Rectal smooth muscle tissue (tissue), 1 donor: ENCODE measurements at regions not wholly inside any gene's neighbourhood (a gene's known extent, or its start where the extent isn't known, plus 50 kb on each side); places are given as distances from the start of the nearest gene placed in this dataset.
"Not testable (repeated sequence)": the region's sequence is repeated elsewhere in the genome, so short reads cannot be mapped to it uniquely, and the experiment has no call there.

ENCODE experiments used
- H3K27ac ChIP-seq: one replicate; pipeline ENCODE4 v1.7.0; 2013; ENCODE audit warnings: low read depth, low read length, inconsistent platforms
- H3K27me3 ChIP-seq: one replicate; pipeline ENCODE4 v1.7.0; 2013; ENCODE audit warnings: low read length; ENCODE audit not compliant: control insufficient read depth, insufficient read depth
- H3K36me3 ChIP-seq: one replicate; pipeline ENCODE4 v1.7.0; 2013; ENCODE audit warnings: low read length; ENCODE audit not compliant: control insufficient read depth, insufficient read depth
- H3K4me1 ChIP-seq: one replicate; pipeline ENCODE4 v1.7.0; 2013; ENCODE audit warnings: low read length; ENCODE audit not compliant: control insufficient read depth, insufficient read depth
- H3K4me3 ChIP-seq: one replicate; pipeline ENCODE4 v1.7.0; 2013; ENCODE audit warnings: low read length
- H3K9ac ChIP-seq: one replicate; pipeline ENCODE4 v1.7.0; 2013; ENCODE audit warnings: low read length

GRCh38 chr17:20633268-20634059, 53.9 kb downstream of the CDRT15L2 start:
- H3K9ac ChIP-seq, H3K27ac ChIP-seq, H3K4me1 ChIP-seq, H3K36me3 ChIP-seq, H3K4me3 ChIP-seq, H3K27me3 ChIP-seq: not testable (repeated sequence)

- H3K36me3 ChIP-seq, H3K27me3 ChIP-seq, H3K4me3 ChIP-seq, H3K4me1 ChIP-seq, H3K27ac ChIP-seq, H3K9ac ChIP-seq: not testable (repeated sequence)
Measured at GRCh38 chr17:20640147-20640546, 60.6 kb downstream of the CDRT15L2 start.

- not testable (repeated sequence) for H3K9ac ChIP-seq, H3K4me3 ChIP-seq, H3K27me3 ChIP-seq, H3K36me3 ChIP-seq, H3K27ac ChIP-seq, H3K4me1 ChIP-seq
Measured at GRCh38 chr17:20646661-20647272, 67.2 kb downstream of the CDRT15L2 start.

- H3K27me3 ChIP-seq, H3K36me3 ChIP-seq, H3K9ac ChIP-seq, H3K4me3 ChIP-seq, H3K4me1 ChIP-seq, H3K27ac ChIP-seq: not testable (repeated sequence)
Measured at GRCh38 chr17:20649097-20649767, 69.7 kb downstream of the CDRT15L2 start.

GRCh38 chr17:20651022-20651421, 71.5 kb downstream of the CDRT15L2 start:
- not testable (repeated sequence) for H3K9ac ChIP-seq, H3K4me3 ChIP-seq, H3K27ac ChIP-seq, H3K4me1 ChIP-seq, H3K27me3 ChIP-seq, H3K36me3 ChIP-seq

- H3K27me3 ChIP-seq, H3K4me3 ChIP-seq, H3K9ac ChIP-seq, H3K36me3 ChIP-seq, H3K4me1 ChIP-seq, H3K27ac ChIP-seq: not testable (repeated sequence)
Measured at GRCh38 chr17:20651736-20652135, 72.2 kb downstream of the CDRT15L2 start.

GRCh38 chr17:20653391-20653790, 73.9 kb downstream of the CDRT15L2 start:
- H3K4me1 ChIP-seq, H3K36me3 ChIP-seq, H3K27me3 ChIP-seq, H3K9ac ChIP-seq, H3K27ac ChIP-seq, H3K4me3 ChIP-seq: not testable (repeated sequence)

GRCh38 chr17:20654114-20654513, 74.6 kb downstream of the CDRT15L2 start:
- H3K4me3 ChIP-seq, H3K27me3 ChIP-seq, H3K4me1 ChIP-seq, H3K27ac ChIP-seq, H3K36me3 ChIP-seq, H3K9ac ChIP-seq: not testable (repeated sequence)

GRCh38 chr17:20654575-20654974, 75.1 kb downstream of the CDRT15L2 start:
- not testable (repeated sequence) for H3K36me3 ChIP-seq, H3K4me3 ChIP-seq, H3K27me3 ChIP-seq, H3K27ac ChIP-seq, H3K4me1 ChIP-seq, H3K9ac ChIP-seq

GRCh38 chr17:20665103-20665955, 85.8 kb downstream of the CDRT15L2 start:
- H3K27me3 ChIP-seq, H3K36me3 ChIP-seq, H3K9ac ChIP-seq, H3K4me1 ChIP-seq, H3K27ac ChIP-seq, H3K4me3 ChIP-seq: not testable (repeated sequence)

GRCh38 chr17:20666689-20667088, 87.2 kb downstream of the CDRT15L2 start:
- H3K9ac ChIP-seq, H3K36me3 ChIP-seq, H3K27ac ChIP-seq, H3K4me1 ChIP-seq, H3K27me3 ChIP-seq, H3K4me3 ChIP-seq: not testable (repeated sequence)

- not testable (repeated sequence) for H3K27me3 ChIP-seq, H3K27ac ChIP-seq, H3K4me1 ChIP-seq, H3K9ac ChIP-seq, H3K4me3 ChIP-seq, H3K36me3 ChIP-seq
Measured at GRCh38 chr17:20667712-20668111, 88.2 kb downstream of the CDRT15L2 start.
